Suprapubic skin (tissue), 4 donors: ENCODE measurements at regions not wholly inside any gene's neighbourhood (a gene's known extent, or its start where the extent isn't known, plus 50 kb on each side); places are given as distances from the start of the nearest gene placed in this dataset.

Experiments used
- DNase-seq, 2 donors: peaks; one replicate each; pipeline ENCODE4 v3.0.0-alpha.2; 2019; ENCODE audit warnings: low spot score in 2 of 2
- H3K27ac ChIP-seq: fragments of 200-600 bp; sonication (generic); one replicate; pipeline ENCODE4 v1.5.1; 2019
- H3K27me3 ChIP-seq: fragments of 200-600 bp; sonication (generic); one replicate; pipeline ENCODE4 v1.5.1; 2019
- H3K36me3 ChIP-seq: fragments of 200-600 bp; sonication (generic); one replicate; pipeline ENCODE4 v1.5.1; 2019
- H3K4me1 ChIP-seq: fragments of 200-600 bp; sonication (generic); one replicate; pipeline ENCODE4 v1.5.1; 2019
- H3K4me3 ChIP-seq: fragments of 200-600 bp; sonication (generic); one replicate; pipeline ENCODE4 v1.5.1; 2019; ENCODE audit warnings: mild to moderate bottlenecking
- H3K9me3 ChIP-seq: fragments of 200-600 bp; sonication (generic); one replicate; pipeline ENCODE4 v1.5.1; 2019
- CTCF ChIP-seq, 2 donors: fragments of 200-600 bp in 1 of 2; fragments of 450-650 bp in 1 of 2; sonication (generic) in 1 of 2; IDR thresholded peaks; one replicate each; pipeline ENCODE4 v1.5.1; 2016 to 2019; ENCODE audit warnings: antibody characterized with exemption in 2 of 2, mild to moderate bottlenecking in 1 of 2, moderate library complexity in 1 of 2
- EP300 ChIP-seq: sonication (generic); formaldehyde crosslinking; IDR thresholded peaks from one replicate; pipeline ENCODE4 v1.6.1; 2017; ENCODE audit warnings: antibody characterized with exemption
- POLR2A ChIP-seq, 2 donors: fragments of 450-650 bp; IDR thresholded peaks; one replicate each; pipeline ENCODE4 v1.6.1; 2017; ENCODE audit warnings: antibody characterized with exemption in 2 of 2, mild to moderate bottlenecking in 2 of 2, moderate library complexity in 2 of 2
- POLR2AphosphoS5 ChIP-seq, 3 donors: sonication (generic); formaldehyde crosslinking; IDR thresholded peaks; one replicate each; pipeline ENCODE4 v1.6.1; 2017; ENCODE audit warnings: antibody characterized with exemption in 3 of 3
- WGBS: methylation state at CpG from one replicate; pipeline ENCODE4 v1.1.5; 2018; 5-methylcytosine and 5-hydroxymethylcytosine counted together

GRCh38 chrX:716136-716535 lies 85.5 kb downstream of the SHOX start:
- TF ChIP-seq CTCF (IDR thresholded peaks at IDR 0.05): no peak
- H3K4me3 ChIP-seq: no peak overlapping the region
- H3K4me1 ChIP-seq: no peaks in the 10 kb centered on the region
- no peaks in the 10 kb centered on the region for H3K36me3 ChIP-seq
- no peak overlapping the region for H3K27ac ChIP-seq
- no peaks in the 10 kb centered on the region for H3K27me3 ChIP-seq
- DNase-seq: no peak
- 22% methylated on average over 3 of the region's 3 CpGs for WGBS
- H3K9me3 ChIP-seq: peaks cover 7% of the 10 kb centered on the region

- no peak overlapping the region for H3K27ac ChIP-seq
- TF ChIP-seq POLR2AphosphoS5 (IDR thresholded peaks at IDR 0.05) (no peak), CTCF (IDR thresholded peaks at IDR 0.05) (no peak), EP300 (no peak), POLR2A (IDR thresholded peaks at IDR 0.05) (no peak)
- H3K4me1 ChIP-seq: no peaks in the 10 kb centered on the region
- H3K9me3 ChIP-seq: peaks cover 11% of the 10 kb centered on the region
- 55% methylated on average over 6 of the region's 6 CpGs for WGBS
- DNase-seq: peak in 1 of 2 donors; percentile 9
- H3K27me3 ChIP-seq: no peaks in the 10 kb centered on the region
- H3K36me3 ChIP-seq: no peaks in the 10 kb centered on the region
- H3K4me3 ChIP-seq: no peak overlapping the region
Measured at GRCh38 chrX:714131-714530, 83.5 kb downstream of the SHOX start.
